ENCODE measurements at regions not wholly inside any gene's neighbourhood (a gene's known extent, or its start where the extent isn't known, plus 50 kb on each side); places are given as distances from the start of the nearest gene placed in this dataset.
"Not testable (repeated sequence)": the region's sequence is repeated elsewhere in the genome, so short reads cannot be mapped to it uniquely, and the experiment has no call there.

GRCh38 chr5:56731473-56731872, 83.9 kb upstream of the MAP3K1 start:
- not testable (repeated sequence) for DNase-seq

- no peak for DNase-seq
Observed at GRCh38 chr5:56729488-56729887, 85.9 kb upstream of the MAP3K1 start.

DNA sequence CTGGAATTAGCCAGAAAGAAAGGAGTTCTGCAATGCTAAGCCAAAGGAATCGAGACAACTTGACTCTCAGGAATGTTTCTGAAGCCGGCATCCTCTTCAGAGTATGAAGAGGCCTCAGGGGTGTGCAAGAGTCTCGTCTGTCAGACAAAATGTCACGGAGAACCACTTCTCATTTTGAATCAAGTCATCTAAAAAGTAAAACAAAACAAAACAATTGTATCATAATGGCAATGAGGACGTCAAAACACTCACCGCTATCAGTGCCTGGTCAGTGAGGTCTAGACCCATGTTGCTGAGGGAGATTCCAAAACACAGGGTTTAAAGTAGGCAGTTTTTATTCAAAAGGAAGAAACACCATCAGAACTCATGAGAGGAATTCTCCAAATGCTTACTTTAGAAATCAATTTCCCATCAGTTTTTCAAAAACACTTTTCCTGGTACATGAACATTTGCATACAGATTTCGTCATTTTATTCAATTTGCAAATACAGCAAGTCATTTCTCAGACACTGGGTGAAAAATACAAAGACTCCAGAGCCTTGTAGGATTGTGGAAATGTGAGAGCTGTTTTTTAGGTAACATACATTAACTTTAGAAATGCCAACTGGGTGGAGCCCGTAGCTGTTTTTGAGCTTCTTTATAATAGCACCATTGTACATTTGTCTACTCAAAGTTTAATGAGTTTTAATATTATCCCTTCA, 89.5 kb upstream of the MAP3K1 start:
- DNase-seq = peak; percentile 13

GRCh38 chr5:56724857-56725256, 90.5 kb upstream of the MAP3K1 start:
- DNase-seq = not testable (repeated sequence)

GRCh38 chr5:56722317-56722716, 93.0 kb upstream of the MAP3K1 start:
- DNase-seq = no peak

- no peak for DNase-seq
Observed at GRCh38 chr5:56717253-56717987, 97.9 kb upstream of the MAP3K1 start.

DNA sequence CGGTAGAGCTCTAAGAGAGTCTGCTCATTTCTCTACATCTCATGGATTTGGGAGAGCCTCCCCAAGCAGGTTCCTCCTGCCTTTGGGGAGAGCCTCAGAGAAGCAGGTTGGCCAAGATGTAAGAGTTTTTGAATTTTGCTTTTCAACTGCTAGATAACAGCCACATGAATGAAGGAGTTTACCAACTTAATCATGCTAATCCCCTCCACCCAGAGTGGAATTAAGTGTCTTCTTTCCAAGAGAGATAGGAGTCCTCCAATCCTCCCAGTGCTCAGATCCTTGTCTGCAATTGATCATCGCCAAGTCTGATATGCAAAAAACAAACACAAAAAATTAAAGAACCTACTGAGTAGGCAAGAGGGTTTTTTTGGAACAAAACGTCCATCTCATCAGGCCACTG, 99.4 kb upstream of the MAP3K1 start:
- DNase-seq = no peak

- no peak for DNase-seq
Observed at GRCh38 chr5:56712895-56713591, 102.3 kb upstream of the MAP3K1 start.

GRCh38 chr5:56710826-56711590, 104.3 kb upstream of the MAP3K1 start:
- DNase-seq = peak; percentile 88

- DNase-seq = no peak
Observed at GRCh38 chr5:56706504-56706903, 108.8 kb upstream of the MAP3K1 start.

- DNase-seq = no peak
Observed at GRCh38 chr5:56705217-56705616, 110.1 kb upstream of the MAP3K1 start.

DNA sequence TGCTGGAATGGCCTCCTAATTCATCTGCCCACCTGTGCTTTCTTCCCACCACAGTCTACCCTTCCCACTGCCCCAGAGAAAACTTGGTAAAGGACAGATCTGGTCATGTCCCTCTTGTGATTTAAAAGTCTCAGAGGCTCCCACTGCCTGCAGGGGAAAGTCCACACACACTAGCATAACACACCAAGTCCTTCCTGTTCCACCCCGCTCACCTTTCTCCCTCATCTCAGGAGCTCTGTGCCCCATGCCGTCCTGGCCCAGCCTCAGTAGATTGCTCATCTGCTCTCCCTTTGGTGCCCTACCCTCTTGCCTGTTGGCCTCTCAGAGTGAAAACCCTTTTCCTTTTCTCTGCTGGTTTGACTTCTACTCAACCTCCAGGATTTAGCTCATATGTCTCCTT, 111.4 kb upstream of the MAP3K1 start:
- DNase-seq = no peak

DNA sequence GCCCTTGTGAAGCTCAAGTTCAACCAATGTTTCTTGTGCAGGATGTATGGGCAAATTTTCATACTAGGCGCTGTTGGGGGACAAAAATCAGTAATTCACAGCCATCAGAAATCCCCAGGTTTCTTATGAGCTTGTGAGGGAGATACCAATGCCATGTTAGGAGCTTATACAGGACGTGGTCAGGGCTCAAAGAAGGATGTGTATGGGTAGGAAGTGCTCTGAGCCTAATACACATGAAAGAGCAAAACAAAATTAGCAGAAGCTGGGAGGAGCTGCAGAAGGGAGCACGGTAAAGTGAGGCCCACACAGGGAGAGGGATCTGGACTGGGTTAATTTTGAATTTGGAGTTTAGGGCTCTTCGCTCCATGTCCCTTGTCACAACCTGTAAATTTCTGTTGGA, 114.6 kb upstream of the MAP3K1 start:
- DNase-seq = no peak

- no peak for DNase-seq
Observed at GRCh38 chr5:56699538-56699937, 115.8 kb upstream of the MAP3K1 start.

- no peak for DNase-seq
Observed at GRCh38 chr5:56698463-56699381, 116.6 kb upstream of the MAP3K1 start.

DNA sequence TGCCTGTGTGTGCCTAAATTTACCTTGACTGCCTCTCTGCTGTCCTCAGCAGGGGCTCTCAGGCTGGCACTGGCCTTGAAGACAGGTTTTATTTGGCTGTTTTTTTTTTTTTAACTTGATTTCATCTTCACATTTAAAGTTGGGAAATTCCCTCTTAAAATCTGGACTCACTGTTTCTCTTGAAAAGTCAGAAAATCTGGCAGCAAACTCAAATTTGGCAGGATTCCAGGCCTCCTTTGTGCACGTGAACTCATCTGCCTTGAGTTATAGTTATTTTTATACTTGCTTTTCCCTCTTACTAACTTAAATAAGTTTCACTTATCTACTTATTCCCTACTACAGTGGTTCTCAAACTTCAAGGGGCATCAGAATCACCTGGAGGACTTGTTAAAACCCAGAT, 118.4 kb upstream of the MAP3K1 start:
- peak; percentile 69 for DNase-seq

DNA sequence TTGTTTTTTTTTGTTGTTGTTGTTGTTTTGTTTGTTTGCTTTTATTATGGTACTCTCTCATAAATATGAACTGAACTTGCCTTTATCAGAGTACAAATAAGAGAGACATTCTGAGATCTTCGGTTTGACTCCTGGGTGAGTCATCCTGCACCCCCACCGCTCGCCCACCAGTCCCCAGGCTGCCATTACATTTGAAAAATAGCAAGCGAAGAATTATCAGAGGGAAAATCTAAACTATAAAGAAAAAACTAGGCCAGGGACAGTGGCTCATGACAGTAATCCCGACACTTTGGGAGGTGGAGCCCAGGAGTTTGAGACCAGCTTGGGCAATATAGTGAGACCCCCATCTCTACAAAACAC, 122.1 kb upstream of the MAP3K1 start:
- no peak for DNase-seq

- no peak for DNase-seq
Observed at GRCh38 chr5:56692359-56693219, 122.8 kb upstream of the MAP3K1 start.

- no peak for DNase-seq
Observed at GRCh38 chr5:56688402-56688801, 126.9 kb upstream of the MAP3K1 start.

GRCh38 chr5:56686337-56687195, 128.8 kb upstream of the MAP3K1 start:
- no peak for DNase-seq
